Lung (tissue), 11 donors: ENCODE measurements at regions not wholly inside any gene's neighbourhood (a gene's known extent, or its start where the extent isn't known, plus 50 kb on each side); places are given as distances from the start of the nearest gene placed in this dataset.

Experiments
- ATAC-seq: fragments of 200-7000 bp; cut with Tn5 transposase; one replicate; pipeline ENCODE4 v1.9.1; 2020; ENCODE audit warnings: moderate number of reproducible peaks; ENCODE audit not compliant: insufficient read depth, low FRiP score
- DNase-seq, 3 donors: peaks; one replicate each; pipeline ENCODE4 v3.0.0-alpha.2; 2013 to 2017
- H3K27ac ChIP-seq, 2 donors: one replicate each; pipeline ENCODE4 v1.5.1; 2013; ENCODE audit warnings: mild to moderate bottlenecking in 2 of 2, moderate library complexity in 2 of 2, control low read depth in 1 of 2, inconsistent platforms in 1 of 2, low read depth in 1 of 2, low read length in 1 of 2
- H3K27me3 ChIP-seq, 3 donors: one replicate each; pipeline ENCODE4 v1.5.1; 2013; ENCODE audit warnings: low read length in 2 of 3; ENCODE audit not compliant: control insufficient read depth in 3 of 3, insufficient read depth in 3 of 3
- H3K36me3 ChIP-seq, 4 donors: one replicate each; pipeline ENCODE4 v1.5.1; 2013; ENCODE audit warnings: low read length in 4 of 4, mild to moderate bottlenecking in 1 of 4, moderate library complexity in 1 of 4; ENCODE audit not compliant: control insufficient read depth in 4 of 4, insufficient read depth in 4 of 4
- H3K4me1 ChIP-seq, 5 donors: one replicate each; pipeline ENCODE4 v1.5.1; 2013; ENCODE audit warnings: low read length in 5 of 5, mild to moderate bottlenecking in 2 of 5, moderate library complexity in 1 of 5; ENCODE audit not compliant: control insufficient read depth in 5 of 5, insufficient read depth in 5 of 5
- H3K4me3 ChIP-seq: one replicate; pipeline ENCODE4 v1.5.1; 2013; ENCODE audit warnings: mild to moderate bottlenecking, control low read depth, moderate library complexity
- H3K9ac ChIP-seq, 2 donors: one replicate each; pipeline ENCODE4 v1.5.1; 2013; ENCODE audit warnings: low read length in 2 of 2, control low read depth in 1 of 2; ENCODE audit not compliant: insufficient read depth in 1 of 2
- H3K9me3 ChIP-seq, 4 donors: one replicate each; pipeline ENCODE4 v1.5.1; 2013; ENCODE audit warnings: low read length in 3 of 4, mild to moderate bottlenecking in 1 of 4, moderate library complexity in 1 of 4; ENCODE audit not compliant: control insufficient read depth in 4 of 4, insufficient read depth in 3 of 4
- CTCF ChIP-seq: IDR thresholded peaks from 2 replicates; pipeline ENCODE4 v1.5.1; 2012; ENCODE audit warnings: mild to moderate bottlenecking; ENCODE audit errors: control extremely low read depth, extremely low read depth
- WGBS, 2 donors: extraction: QIAGEN DNeasy Blood & Tissue Kit; methylation state at CpG; one replicate each; pipeline ENCODE4 v1.1.7; 2013; 5-methylcytosine and 5-hydroxymethylcytosine counted together
- donor health status: control.
- donor health status: control.
- donor health status: Bipolar disorder and iron deficiency.
- donor health status: healthy.
- donor health status: DM: yes; HTN: yes; CAD: no.

GRCh38 chr3:22899441-22899840 is 303.7 kb upstream of the UBE2E2 start:
- DNase-seq = no peak
- Histone ChIP-seq H3K27me3 (no peaks in the 10 kb centered on the region), H3K4me3 (no peak overlapping the region), H3K4me1 (peaks cover 0 to 17% (median 0%) of the 10 kb centered on the region in 5 donors), H3K36me3 (no peaks in the 10 kb centered on the region), H3K27ac (no peak overlapping the region), H3K9ac (no peak overlapping the region), H3K9me3 (peaks cover 0 to 3% (median under 1%) of the 10 kb centered on the region in 4 donors)
- ATAC-seq = no peak
- TF ChIP-seq CTCF = no peak
- 89 to 91% methylated on average over 4 of the region's 4 CpGs for WGBS, 2 donors

GRCh38 chr3:22900296-22900695 is 302.8 kb upstream of the UBE2E2 start:
- H3K4me3 ChIP-seq = no peak overlapping the region
- WGBS, 2 donors = 92 to 94% methylated on average over 2 of the region's 2 CpGs
- H3K27ac ChIP-seq = no peak overlapping the region

GRCh38 chr3:22901684-22902083 is 301.4 kb upstream of the UBE2E2 start:
- H3K27ac ChIP-seq = no peak overlapping the region
- H3K9ac ChIP-seq = no peak overlapping the region
- TF ChIP-seq CTCF = no peak
- H3K4me3 ChIP-seq = no peak overlapping the region
- DNase-seq = no peak
- H3K36me3 ChIP-seq = no peaks in the 10 kb centered on the region
- H3K4me1 ChIP-seq = peaks cover 0 to 21% (median 0%) of the 10 kb centered on the region in 5 donors
- H3K9me3 ChIP-seq = peaks cover 0 to 3% (median under 1%) of the 10 kb centered on the region in 4 donors
- H3K27me3 ChIP-seq = no peaks in the 10 kb centered on the region
- ATAC-seq = no peak

More at GRCh38 chr3:22900296-22900695, 302.8 kb upstream of the UBE2E2 start:
- no peak for TF ChIP-seq CTCF
- Histone ChIP-seq H3K27me3 (no peaks in the 10 kb centered on the region), H3K36me3 (no peaks in the 10 kb centered on the region), H3K9ac (no peak overlapping the region), H3K9me3 (peaks cover 0 to 3% (median under 1%) of the 10 kb centered on the region in 4 donors), H3K4me1 (peaks cover 0 to 21% (median 0%) of the 10 kb centered on the region in 5 donors)
- no peak for DNase-seq
- no peak for ATAC-seq

GRCh38 chr3:22907161-22907780 is 295.9 kb upstream of the UBE2E2 start:
- Histone ChIP-seq H3K9ac (no peak overlapping the region), H3K9me3 (peaks cover 0 to 3% (median under 1%) of the 10 kb centered on the region in 4 donors), H3K27me3 (no peaks in the 10 kb centered on the region), H3K36me3 (no peaks in the 10 kb centered on the region), H3K4me1 (peaks cover 0 to 11% (median 0%) of the 10 kb centered on the region in 5 donors), H3K4me3 (no peak overlapping the region), H3K27ac (no peak overlapping the region)
- 83 to 100% methylated on average over 1 of the region's 1 CpG for WGBS, 2 donors
- TF ChIP-seq CTCF = no peak
- ATAC-seq (no peak), DNase-seq (no peak)
